HCT116 (cell line): ENCODE measurements at regions not wholly inside any gene's neighbourhood (a gene's known extent, or its start where the extent isn't known, plus 50 kb on each side); places are given as distances from the start of the nearest gene placed in this dataset.

Experiments used
- ATAC-seq: fragments of 200-7000 bp; cut with Tn5 transposase; 2 replicates; pipeline ENCODE4 v1.9.1; 2020; ENCODE audit warnings: mild to moderate bottlenecking, moderate library complexity
- BruUV-seq: library from RNA; stranded (reverse); fragments of 400-500 nt; replicated peaks from 2 replicates; lab custom pipeline; 2021; lab: Mats Ljungman, UMichigan
- CTCF ChIA-PET: fragments of 300-600 bp; sonication (Branson Sonifier 250); formaldehyde crosslinking; loops from one replicate; lab custom pipeline; 2021; ENCODE audit warnings: antibody characterized with exemption; lab: Charles Lee
- POLR2A ChIA-PET: fragments of 300-600, 350-600 bp; sonication (Branson Sonifier 250); formaldehyde crosslinking; loops from one replicate; lab custom pipeline; 2021; ENCODE audit warnings: antibody characterized with exemption; lab: Charles Lee
- RAD21 ChIA-PET, 2 experiments: fragments of 300-600 bp; sonication (Branson Sonifier 250); formaldehyde crosslinking; loops; one replicate each; lab custom pipeline; 2023; ENCODE audit warnings: low total read pairs in 2 of 2; ENCODE audit not compliant: uncharacterized antibody in 2 of 2, unreplicated experiment in 2 of 2, low non-redundant PET in 1 of 2; lab: Charles Lee
- DNase-seq: peaks from one replicate; pipeline ENCODE4 v3.0.0-alpha.2; 2010; ENCODE audit warnings: low read depth, low spot score
- H2AFZ ChIP-seq: fragments of 200-600 bp; shearing (Covaris generic), sonication (generic); 2 replicates; pipeline ENCODE4 v1.6.1; 2017; ENCODE audit warnings: low read depth, mixed run types, mixed read lengths, antibody characterized with exemption, low read length; ENCODE audit not compliant: poor library complexity, severe bottlenecking
- H3K27ac ChIP-seq: 2 replicates; pipeline ENCODE4 v1.5.1; 2012; ENCODE audit warnings: low read depth, low read length
- H3K27me3 ChIP-seq: fragments of 200-600 bp; sonication (generic); 2 replicates; pipeline ENCODE4 v1.6.1; 2016; ENCODE audit warnings: mixed run types, low read length, mixed read lengths; ENCODE audit not compliant: insufficient read depth
- H3K36me3 ChIP-seq, 2 experiments: fragments of 200-500 bp in 1 of 2; fragments of 200-600 bp in 1 of 2; sonication (Bioruptor generic) in 1 of 2; sonication (generic) in 1 of 2; 2 replicates each; pipeline versions ENCODE4 v1.5.1 to v1.6.1; 2014 to 2016; ENCODE audit warnings: low read length in 2 of 2, inconsistent platforms in 1 of 2, mixed read lengths in 1 of 2, mixed run types in 1 of 2; ENCODE audit not compliant: insufficient read depth in 2 of 2, control insufficient read depth in 1 of 2
- H3K4me1 ChIP-seq, 2 experiments: fragments of 200-600 bp in 1 of 2; sonication (generic) in 1 of 2; 2 replicates each; pipeline versions ENCODE4 v1.5.1 to v1.6.1; 2012 to 2017; ENCODE audit warnings: low read length in 2 of 2, inconsistent platforms in 1 of 2, mild to moderate bottlenecking in 1 of 2, mixed read lengths in 1 of 2, mixed run types in 1 of 2, moderate library complexity in 1 of 2; ENCODE audit not compliant: insufficient read depth in 2 of 2, control insufficient read depth in 1 of 2
- H3K4me2 ChIP-seq: fragments of 200-600 bp; sonication (generic); 2 replicates; pipeline ENCODE4 v1.6.1; 2017; ENCODE audit warnings: mixed run types, low read length, mixed read lengths
- H3K4me3 ChIP-seq, 2 experiments: fragments of 200-600 bp in 1 of 2; sonication (generic) in 1 of 2; replicated peaks in 1 of 2; 2 replicates each; pipeline ENCODE4 v1.5.1; 2011 to 2016; ENCODE audit warnings: low read length in 2 of 2, control low read depth in 1 of 2, low read depth in 1 of 2, mild to moderate bottlenecking in 1 of 2, mixed read lengths in 1 of 2, mixed run types in 1 of 2
- H3K79me2 ChIP-seq: fragments of 200-600 bp; sonication (generic); 2 replicates; pipeline ENCODE4 v1.6.1; 2017; ENCODE audit warnings: mild to moderate bottlenecking, mixed run types, low read length, moderate library complexity, mixed read lengths; ENCODE audit not compliant: insufficient read depth
- H3K9ac ChIP-seq: fragments of 200-600 bp; sonication (generic); 2 replicates; pipeline ENCODE4 v1.6.1; 2016; ENCODE audit warnings: low read length, mixed read lengths
- H3K9me2 ChIP-seq: fragments of 200-600 bp; sonication (generic), shearing (Covaris generic); 2 replicates; pipeline ENCODE4 v1.6.1; 2017; ENCODE audit warnings: mixed run types, mild to moderate bottlenecking, moderate library complexity; ENCODE audit not compliant: insufficient read depth
- H3K9me3 ChIP-seq, 2 experiments: fragments of 200-500 bp in 1 of 2; fragments of 200-600 bp in 1 of 2; sonication (Bioruptor generic) in 1 of 2; sonication (generic) in 1 of 2; 2 replicates each; pipeline ENCODE4 v1.6.1; 2014 to 2017; ENCODE audit warnings: low read length in 2 of 2, mixed read lengths in 2 of 2, inconsistent platforms in 1 of 2, low read depth in 1 of 2, mild to moderate bottlenecking in 1 of 2, mixed run types in 1 of 2, moderate library complexity in 1 of 2; ENCODE audit not compliant: control insufficient read depth in 1 of 2, insufficient read depth in 1 of 2
- H4K20me1 ChIP-seq: fragments of 200-600 bp; sonication (generic), shearing (Covaris generic); 2 replicates; pipeline ENCODE4 v1.6.1; 2017; ENCODE audit warnings: mixed run types, mild to moderate bottlenecking, moderate library complexity; ENCODE audit not compliant: insufficient read depth
- CEBPB ChIP-seq: IDR thresholded peaks from 2 replicates; pipeline ENCODE4 v1.6.1; 2012; ENCODE audit warnings: low read depth
- EGR1 ChIP-seq: IDR thresholded peaks from 2 replicates; pipeline ENCODE4 v1.6.1; 2012; ENCODE audit warnings: low read depth
- FOSL1 ChIP-seq: IDR thresholded peaks from 2 replicates; pipeline ENCODE4 v1.6.1; 2012; ENCODE audit warnings: low read depth
- POLR2AphosphoS5 ChIP-seq: IDR thresholded peaks from 2 replicates; pipeline ENCODE4 v1.6.1; 2011; ENCODE audit warnings: mild to moderate bottlenecking, low read depth, low read length, moderate library complexity
- SIN3A ChIP-seq: IDR thresholded peaks from 2 replicates; pipeline ENCODE4 v1.6.1; 2012; ENCODE audit warnings: low read depth
- SRF ChIP-seq: IDR thresholded peaks from 2 replicates; pipeline ENCODE4 v1.6.1; 2012; ENCODE audit warnings: low read depth
- TCF7L2 ChIP-seq: IDR thresholded peaks from 2 replicates; pipeline ENCODE4 v1.7.0; 2011; ENCODE audit warnings: borderline replicate concordance, inconsistent platforms; ENCODE audit not compliant: insufficient read depth, insufficient read length; ENCODE audit errors: extremely low read depth
- YY1 ChIP-seq: IDR thresholded peaks from 2 replicates; pipeline ENCODE4 v1.6.1; 2011; ENCODE audit warnings: low read length, low read depth, moderate library complexity, mild to moderate bottlenecking; ENCODE audit not compliant: insufficient replicate concordance; ENCODE audit errors: extremely low read depth
- ZBTB33 ChIP-seq: IDR thresholded peaks from 2 replicates; pipeline ENCODE4 v1.6.1; 2011; ENCODE audit warnings: mild to moderate bottlenecking, low read length, moderate library complexity; ENCODE audit not compliant: insufficient replicate concordance; ENCODE audit errors: extremely low read depth
- intact Hi-C: fragments of 100-400 bp; cut with micrococcal nuclease; formaldehyde crosslinking; loops from 2 replicates; pipeline ENCODE4 v1.10.0; 2022
- TF ChIP-seq, protein P1 (sequence below): IDR thresholded peaks from 2 replicates; pipeline ENCODE4 v1.6.1; 2012; ENCODE audit warnings: low read depth

DNA sequence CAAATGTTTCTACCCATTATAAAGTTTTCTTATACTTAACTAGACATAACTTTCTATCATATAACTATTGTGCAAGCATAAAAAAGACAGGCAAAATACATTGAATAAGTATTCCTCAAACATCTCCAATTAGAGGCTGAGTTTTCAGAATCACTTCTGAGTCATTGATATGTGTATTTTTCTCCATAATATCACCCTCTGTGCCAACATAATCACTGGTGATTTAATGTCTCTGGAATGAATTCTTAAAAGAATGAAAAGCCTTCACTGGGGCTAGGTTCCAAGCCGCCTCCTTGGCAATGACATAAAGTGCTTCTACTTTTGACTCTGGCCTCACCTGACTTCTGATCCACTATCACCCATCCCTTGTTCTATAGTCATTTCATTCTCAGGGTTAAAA is 197.0 kb upstream of the E2F8 start:
- ChIA-PET CTCF (no interaction called here), RAD21 (no interaction called here), POLR2A (no interaction called here)
- Histone ChIP-seq H3K9me3 (no peaks in the 10 kb centered on the region), H2AFZ (no peak overlapping the region), H3K4me1 (peaks cover 12 to 21% of the 10 kb centered on the region in 2 experiments), H3K4me2 (no peak overlapping the region), H3K9ac (no peak overlapping the region), H3K36me3 (no peaks in the 10 kb centered on the region), H4K20me1 (no peaks in the 10 kb centered on the region), H3K4me3 (no peak overlapping the region), H3K9me2 (no peaks in the 10 kb centered on the region), H3K79me2 (no peaks in the 10 kb centered on the region), H3K27ac (no peak overlapping the region), H3K27me3 (peaks cover 78% of the 10 kb centered on the region)
- no TSS peak for BruUV-seq
- no peak for ATAC-seq
- intact Hi-C loops: no loop called here
- DNase-seq: no peak
- TF ChIP-seq EGR1 (no peak), FOSL1 (no peak), YY1 (no peak), POLR2AphosphoS5 (no peak), SIN3A (no peak), CEBPB (no peak), SRF (no peak), TCF7L2 (no peak), ZBTB33 (no peak)
- TF ChIP-seq, protein P1, sequence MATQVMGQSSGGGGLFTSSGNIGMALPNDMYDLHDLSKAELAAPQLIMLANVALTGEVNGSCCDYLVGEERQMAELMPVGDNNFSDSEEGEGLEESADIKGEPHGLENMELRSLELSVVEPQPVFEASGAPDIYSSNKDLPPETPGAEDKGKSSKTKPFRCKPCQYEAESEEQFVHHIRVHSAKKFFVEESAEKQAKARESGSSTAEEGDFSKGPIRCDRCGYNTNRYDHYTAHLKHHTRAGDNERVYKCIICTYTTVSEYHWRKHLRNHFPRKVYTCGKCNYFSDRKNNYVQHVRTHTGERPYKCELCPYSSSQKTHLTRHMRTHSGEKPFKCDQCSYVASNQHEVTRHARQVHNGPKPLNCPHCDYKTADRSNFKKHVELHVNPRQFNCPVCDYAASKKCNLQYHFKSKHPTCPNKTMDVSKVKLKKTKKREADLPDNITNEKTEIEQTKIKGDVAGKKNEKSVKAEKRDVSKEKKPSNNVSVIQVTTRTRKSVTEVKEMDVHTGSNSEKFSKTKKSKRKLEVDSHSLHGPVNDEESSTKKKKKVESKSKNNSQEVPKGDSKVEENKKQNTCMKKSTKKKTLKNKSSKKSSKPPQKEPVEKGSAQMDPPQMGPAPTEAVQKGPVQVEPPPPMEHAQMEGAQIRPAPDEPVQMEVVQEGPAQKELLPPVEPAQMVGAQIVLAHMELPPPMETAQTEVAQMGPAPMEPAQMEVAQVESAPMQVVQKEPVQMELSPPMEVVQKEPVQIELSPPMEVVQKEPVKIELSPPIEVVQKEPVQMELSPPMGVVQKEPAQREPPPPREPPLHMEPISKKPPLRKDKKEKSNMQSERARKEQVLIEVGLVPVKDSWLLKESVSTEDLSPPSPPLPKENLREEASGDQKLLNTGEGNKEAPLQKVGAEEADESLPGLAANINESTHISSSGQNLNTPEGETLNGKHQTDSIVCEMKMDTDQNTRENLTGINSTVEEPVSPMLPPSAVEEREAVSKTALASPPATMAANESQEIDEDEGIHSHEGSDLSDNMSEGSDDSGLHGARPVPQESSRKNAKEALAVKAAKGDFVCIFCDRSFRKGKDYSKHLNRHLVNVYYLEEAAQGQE: no peak
